Urothelium cell line (cell line): ENCODE measurements at regions not wholly inside any gene's neighbourhood (a gene's known extent, or its start where the extent isn't known, plus 50 kb on each side); places are given as distances from the start of the nearest gene placed in this dataset.

Experiments used
- DNase-seq: peaks from one replicate; pipeline ENCODE4 v3.0.0; 2011; ENCODE audit warnings: low spot score, mixed read lengths
- FAIRE-seq: peaks from 2 replicates; lab custom pipeline; 2011; peaks lifted over from hg19 to GRCh38; lab: Jason Lieb, UNC

DNA sequence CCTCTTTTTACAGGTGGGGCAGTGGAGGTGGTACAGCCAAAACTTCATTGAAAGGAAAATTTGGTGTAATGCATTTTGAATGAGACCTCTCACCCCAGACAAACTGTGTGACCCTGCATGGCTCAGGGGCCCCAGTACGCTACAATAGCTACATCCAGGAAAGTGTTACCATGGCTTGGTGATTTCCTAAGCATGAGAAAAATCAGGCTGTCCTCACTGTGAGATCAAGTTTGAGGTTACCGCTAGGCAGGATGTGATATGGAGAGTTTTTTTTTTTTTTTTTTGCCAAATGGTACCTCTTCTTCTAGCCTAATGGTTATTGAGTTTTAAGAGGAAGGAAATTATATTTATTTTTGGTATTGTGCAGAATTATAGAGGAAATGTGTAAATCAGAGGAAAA lies 305.3 kb downstream of the CD83 start:
- DNase-seq (no peak), FAIRE-seq (no peak)

- DNase-seq = no peak
- FAIRE-seq = no peak
These were observed 305.8 kb downstream of the CD83 start for GRCh38 chr6:14423330-14423729.

DNA sequence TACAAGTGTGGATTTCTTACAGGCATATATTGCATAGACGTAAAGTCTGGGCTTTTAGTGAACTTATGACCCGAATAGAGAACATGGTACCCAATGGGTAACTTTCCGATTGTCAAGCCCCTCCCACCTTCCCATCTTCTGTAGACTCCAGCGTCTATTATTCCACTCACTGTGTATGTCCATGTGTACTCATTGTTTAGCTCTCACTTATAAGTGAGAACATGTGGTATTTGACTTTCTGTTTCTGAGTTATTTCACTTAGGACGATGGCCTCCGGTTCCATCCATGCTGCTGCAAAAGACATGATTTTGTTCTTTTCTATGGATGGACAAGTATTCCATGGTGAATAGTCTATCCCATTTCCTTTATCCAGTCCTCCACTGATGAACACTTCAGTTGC lies 306.4 kb downstream of the CD83 start:
- FAIRE-seq (no peak), DNase-seq (no peak)

- FAIRE-seq (no peak), DNase-seq (no peak)
These were observed 308.2 kb downstream of the CD83 start for GRCh38 chr6:14425805-14426204.

- no peak for FAIRE-seq
- DNase-seq = no peak
These were observed 308.7 kb downstream of the CD83 start for GRCh38 chr6:14426281-14426680.

GRCh38 chr6:14428269-14428668 lies 310.7 kb downstream of the CD83 start:
- FAIRE-seq = no peak
- DNase-seq = no peak

DNA sequence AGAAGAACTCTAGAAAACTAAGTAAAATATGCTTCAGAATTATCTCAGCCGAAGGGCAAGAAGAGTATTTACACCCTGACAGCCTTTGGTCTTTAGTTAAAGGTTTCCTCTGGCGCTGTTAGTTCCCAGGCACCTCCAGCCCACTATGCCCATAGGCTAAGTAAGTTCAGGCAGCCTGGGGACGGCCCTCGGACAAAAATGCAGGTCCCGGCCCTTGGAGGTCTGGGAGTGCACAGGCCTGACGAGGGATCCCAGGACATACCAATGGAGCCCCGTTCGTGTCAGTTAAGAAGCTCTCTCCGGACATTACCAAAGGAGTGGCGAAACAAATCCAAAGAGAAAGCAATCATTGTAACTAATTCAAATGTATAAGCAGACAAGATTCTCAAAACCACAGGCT lies 311.8 kb downstream of the CD83 start:
- no peak for FAIRE-seq

DNA sequence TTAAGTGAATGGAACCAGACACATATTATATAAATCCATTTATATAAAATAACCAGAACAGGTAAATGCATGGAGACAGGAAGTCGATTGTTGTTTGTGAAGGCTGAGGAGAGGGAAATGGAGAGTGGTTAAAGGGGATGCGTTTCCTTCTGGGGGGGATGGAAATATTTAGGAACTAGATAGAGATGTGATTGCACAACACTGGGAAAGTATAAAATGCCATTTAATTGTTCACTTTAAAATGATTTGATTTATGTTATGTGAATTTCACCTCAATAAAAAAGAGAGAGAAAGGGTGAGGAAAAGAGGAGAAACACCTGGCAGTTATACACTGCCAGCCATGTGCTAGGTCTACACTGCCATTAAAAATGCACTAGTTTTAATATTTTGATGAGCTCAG lies 312.6 kb downstream of the CD83 start:
- DNase-seq = no peak
- no peak for FAIRE-seq

More for the DNA sequence above, 311.8 kb downstream of the CD83 start:
- no peak for DNase-seq

DNA sequence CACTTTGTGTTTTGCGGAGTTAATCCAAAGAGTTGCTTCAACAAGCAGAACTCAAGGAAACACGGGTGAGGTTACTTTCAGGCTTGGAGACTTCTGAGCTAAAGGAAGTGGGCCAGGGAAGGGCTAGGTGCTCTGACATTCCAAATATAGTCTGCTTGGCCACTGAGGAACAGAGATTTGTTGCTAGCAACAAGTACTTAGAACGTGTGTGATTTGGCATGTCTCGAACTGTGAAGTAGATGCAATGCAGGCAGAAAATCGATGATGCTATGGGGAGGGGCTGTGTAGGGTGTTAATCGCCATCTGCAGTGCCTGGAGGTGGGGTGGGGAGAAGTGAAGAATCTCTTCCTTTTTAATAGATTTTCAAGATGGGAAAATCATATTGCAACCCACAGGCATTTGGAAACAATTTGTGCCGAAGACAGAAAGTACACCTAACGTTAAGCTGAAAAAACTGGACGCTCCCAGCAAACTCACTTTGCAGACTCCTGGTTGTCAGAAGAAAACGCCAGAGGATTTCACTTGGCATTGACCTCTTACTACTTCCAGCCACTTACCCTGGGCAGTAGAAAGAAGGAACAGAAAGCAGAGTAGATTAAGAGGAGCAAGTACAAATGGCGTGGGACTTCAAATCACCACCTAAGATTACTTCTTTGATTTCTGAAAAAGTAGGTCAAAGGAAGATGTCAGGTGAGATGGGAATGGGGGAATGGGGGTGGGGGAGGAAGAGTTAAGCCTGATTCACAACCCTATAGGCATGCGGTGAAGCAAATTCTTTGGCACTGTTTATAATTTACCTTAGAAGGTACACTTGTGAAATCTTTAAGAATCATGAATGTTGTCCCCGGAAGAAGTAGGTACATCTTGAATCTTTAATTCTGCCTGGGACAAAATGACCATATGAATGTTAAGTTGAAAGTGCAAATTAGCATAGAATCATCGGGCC lies 314.1 kb downstream of the CD83 start:
- DNase-seq (no peak), FAIRE-seq (no peak)

- no peak for FAIRE-seq
- no peak for DNase-seq
These were observed 317.5 kb downstream of the CD83 start for GRCh38 chr6:14434916-14435690.

GRCh38 chr6:14436592-14437132 lies 319.1 kb downstream of the CD83 start:
- FAIRE-seq (no peak), DNase-seq (no peak)

DNA sequence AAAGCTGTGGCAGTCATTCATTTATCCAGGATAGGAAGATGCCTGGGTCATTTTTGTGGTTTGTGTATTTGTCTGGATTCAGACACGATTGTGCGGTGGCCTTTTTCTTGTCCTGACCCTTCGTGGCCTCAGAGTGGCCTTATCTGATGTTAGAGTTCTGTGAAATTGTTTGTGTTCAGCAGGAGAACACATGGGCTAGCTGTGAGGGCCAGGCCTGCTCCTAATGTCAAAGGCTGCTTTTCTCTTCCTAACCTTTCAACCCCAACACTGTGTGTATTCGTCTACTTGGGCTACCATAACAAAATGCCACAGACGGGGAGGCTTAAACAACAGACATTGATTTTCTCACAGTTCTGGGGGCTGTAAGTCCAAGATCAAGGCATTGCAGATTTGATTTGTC lies 321.8 kb downstream of the CD83 start:
- FAIRE-seq (no peak), DNase-seq (no peak)

DNA sequence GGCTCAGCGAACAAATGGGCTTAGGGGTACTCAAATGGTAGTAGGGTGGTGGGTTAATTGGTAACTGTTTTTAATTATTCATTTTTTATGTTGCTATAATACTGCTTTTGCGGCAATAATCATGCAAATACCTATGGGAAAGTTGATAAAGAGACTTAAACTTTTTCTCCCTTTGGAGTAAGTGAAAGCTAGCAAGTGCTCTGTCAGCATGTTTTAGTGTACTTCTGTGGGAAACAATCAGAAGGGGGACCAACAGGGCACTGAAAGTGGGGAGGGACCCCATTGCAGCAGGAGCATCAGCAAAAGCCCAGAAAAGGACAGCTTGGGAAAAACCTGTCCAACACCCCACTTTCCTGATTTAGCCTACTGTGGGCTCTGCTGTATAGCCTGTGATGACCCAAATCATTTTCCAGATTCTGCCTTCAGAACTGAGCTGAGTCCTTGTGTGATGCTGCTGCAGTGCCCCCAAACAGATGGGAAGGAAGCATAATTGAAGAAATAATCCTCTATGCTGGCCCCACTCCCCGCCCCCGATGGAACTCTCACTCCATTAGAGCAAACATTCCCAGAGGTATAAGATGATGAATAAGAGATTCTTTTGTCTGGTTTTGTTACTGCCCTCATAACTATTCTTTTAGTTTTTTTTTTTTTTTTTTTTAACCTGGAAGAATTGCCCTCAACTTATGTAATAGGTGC lies 322.8 kb downstream of the CD83 start:
- FAIRE-seq (no peak), DNase-seq (no peak)

DNA sequence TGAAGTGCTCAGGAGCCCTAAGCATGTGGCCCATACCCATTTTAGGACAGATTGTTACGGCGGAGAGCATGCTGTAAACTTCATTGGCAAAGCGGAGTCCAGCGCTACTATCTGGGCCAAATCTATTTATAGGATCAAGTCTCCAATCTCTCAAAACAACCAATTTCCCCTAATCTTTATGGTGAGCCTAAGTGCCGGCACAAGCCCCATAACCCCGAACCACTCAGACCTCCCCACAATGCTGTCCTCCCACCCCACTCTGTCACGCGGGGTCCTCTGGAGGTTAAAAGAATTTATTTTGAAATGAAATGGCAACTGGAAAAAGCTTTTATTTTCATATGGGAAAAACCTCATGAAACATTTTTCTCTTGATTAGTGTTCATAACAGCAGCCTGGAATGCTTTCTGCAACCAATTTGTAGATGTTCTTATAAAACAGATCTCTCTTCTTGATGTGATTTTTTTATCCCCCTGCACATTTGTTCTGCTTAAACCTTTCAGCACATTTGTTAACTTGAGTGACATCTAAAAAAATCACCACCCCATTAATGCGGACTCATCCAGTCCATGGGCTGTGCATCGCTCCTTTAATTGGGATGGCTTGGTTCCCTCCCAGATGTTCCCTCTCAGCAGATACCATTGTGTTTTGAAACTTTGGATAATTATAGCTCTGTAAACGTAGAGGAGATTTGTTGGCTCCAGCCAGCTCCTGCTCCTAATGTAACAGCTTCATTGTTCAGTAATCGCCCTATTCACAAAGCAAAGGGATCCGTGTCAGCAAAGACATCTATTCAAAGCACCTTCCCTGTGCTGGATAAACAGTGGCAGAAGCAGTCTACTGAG lies 323.6 kb downstream of the CD83 start:
- FAIRE-seq = no peak
- DNase-seq = no peak

GRCh38 chr6:14442242-14442641 lies 324.7 kb downstream of the CD83 start:
- FAIRE-seq (no peak), DNase-seq (no peak)

DNA sequence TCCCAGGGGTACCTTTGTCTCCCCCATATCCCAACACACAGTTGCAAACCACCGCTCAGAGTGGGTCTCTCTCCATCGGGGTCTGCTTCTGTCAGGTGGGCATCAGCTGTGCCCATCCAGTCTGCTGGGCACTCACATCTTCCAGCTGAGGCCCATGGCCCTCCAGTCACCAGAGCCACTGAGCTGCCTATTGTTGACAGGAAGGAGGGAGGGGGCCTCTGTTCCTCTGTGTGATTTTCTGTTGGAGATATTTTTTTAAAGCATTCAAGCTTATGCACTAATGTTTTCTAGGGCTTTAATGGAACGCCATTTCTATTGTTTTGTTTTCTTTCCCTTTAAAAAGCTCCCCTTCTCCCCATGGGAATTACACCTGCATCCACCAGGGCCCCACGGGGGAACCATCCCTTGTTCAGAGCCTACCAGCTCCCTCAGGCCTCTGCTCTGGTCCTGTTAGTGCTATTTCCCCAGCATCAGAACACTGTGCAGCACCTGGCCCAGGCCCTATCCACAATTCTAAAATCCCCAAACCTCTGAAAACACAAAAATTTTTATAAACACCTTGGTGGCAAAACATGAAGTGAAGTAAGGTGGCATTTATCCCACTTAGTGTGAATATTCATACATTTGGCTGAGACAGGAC lies 326.2 kb downstream of the CD83 start:
- DNase-seq = no peak
- no peak for FAIRE-seq

GRCh38 chr6:14444295-14444972 lies 326.9 kb downstream of the CD83 start:
- DNase-seq (no peak), FAIRE-seq (no peak)

- no peak for FAIRE-seq
- no peak for DNase-seq
These were observed 329.7 kb downstream of the CD83 start for GRCh38 chr6:14447240-14447639.

- DNase-seq (no peak), FAIRE-seq (no peak)
These were observed 330.7 kb downstream of the CD83 start for GRCh38 chr6:14448246-14448645.
